ENCODE measurements at regions not wholly inside any gene's neighbourhood (a gene's known extent, or its start where the extent isn't known, plus 50 kb on each side); places are given as distances from the start of the nearest gene placed in this dataset.

DNA sequence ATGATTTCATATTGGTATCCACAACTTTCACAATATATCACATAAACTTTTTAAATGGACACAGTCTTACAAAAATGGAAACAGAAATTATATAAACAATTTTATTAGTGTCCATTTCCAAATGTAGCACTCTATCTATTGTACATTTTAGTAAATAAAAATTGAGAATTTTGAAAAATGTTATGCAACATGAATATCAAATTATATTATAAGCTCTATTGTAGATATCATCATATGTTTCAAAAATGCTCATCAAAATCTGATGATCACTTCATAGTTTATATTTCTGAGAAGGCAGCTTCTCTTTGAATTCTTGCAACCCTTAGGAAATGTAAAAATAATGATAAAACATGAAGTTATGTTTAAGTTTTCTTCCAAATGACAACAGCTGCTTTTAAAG lies 1928.6 kb downstream of the PCDH9 start:
- TF ChIP-seq, protein P1, sequence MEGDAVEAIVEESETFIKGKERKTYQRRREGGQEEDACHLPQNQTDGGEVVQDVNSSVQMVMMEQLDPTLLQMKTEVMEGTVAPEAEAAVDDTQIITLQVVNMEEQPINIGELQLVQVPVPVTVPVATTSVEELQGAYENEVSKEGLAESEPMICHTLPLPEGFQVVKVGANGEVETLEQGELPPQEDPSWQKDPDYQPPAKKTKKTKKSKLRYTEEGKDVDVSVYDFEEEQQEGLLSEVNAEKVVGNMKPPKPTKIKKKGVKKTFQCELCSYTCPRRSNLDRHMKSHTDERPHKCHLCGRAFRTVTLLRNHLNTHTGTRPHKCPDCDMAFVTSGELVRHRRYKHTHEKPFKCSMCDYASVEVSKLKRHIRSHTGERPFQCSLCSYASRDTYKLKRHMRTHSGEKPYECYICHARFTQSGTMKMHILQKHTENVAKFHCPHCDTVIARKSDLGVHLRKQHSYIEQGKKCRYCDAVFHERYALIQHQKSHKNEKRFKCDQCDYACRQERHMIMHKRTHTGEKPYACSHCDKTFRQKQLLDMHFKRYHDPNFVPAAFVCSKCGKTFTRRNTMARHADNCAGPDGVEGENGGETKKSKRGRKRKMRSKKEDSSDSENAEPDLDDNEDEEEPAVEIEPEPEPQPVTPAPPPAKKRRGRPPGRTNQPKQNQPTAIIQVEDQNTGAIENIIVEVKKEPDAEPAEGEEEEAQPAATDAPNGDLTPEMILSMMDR (IDR thresholded peaks at IDR 0.05; ENCODE audit: low read depth, low read length, poor library complexity, severe bottlenecking), result no peak
- no peak for TF ChIP-seq EZH2phosphoT487 (IDR thresholded peaks at IDR 0.05; ENCODE audit: borderline replicate concordance, low read length)
